HG02678 (cell line): ENCODE measurements at regions not wholly inside any gene's neighbourhood (a gene's known extent, or its start where the extent isn't known, plus 50 kb on each side); places are given as distances from the start of the nearest gene placed in this dataset.
"Not testable (repeated sequence)": the region's sequence is repeated elsewhere in the genome, so short reads cannot be mapped to it uniquely, and the experiment has no call there.

Source experiments
- ATAC-seq: cut with Tn5 transposase; IDR thresholded peaks from one replicate; pipeline ENCODE4 v1.9.1; 2021; ENCODE audit warnings: mild to moderate bottlenecking, moderate library complexity; ENCODE audit not compliant: unreplicated experiment

- ATAC-seq = no peak
Observed at GRCh38 chr13:55560331-55560730, 1580.4 kb upstream of the PRR20A start.

GRCh38 chr13:55563267-55563666 is 1577.5 kb upstream of the PRR20A start:
- ATAC-seq = no peak

GRCh38 chr13:55566334-55566733 is 1574.4 kb upstream of the PRR20A start:
- ATAC-seq = no peak

- ATAC-seq = no peak
Observed at GRCh38 chr13:55566779-55567178, 1573.9 kb upstream of the PRR20A start.

DNA sequence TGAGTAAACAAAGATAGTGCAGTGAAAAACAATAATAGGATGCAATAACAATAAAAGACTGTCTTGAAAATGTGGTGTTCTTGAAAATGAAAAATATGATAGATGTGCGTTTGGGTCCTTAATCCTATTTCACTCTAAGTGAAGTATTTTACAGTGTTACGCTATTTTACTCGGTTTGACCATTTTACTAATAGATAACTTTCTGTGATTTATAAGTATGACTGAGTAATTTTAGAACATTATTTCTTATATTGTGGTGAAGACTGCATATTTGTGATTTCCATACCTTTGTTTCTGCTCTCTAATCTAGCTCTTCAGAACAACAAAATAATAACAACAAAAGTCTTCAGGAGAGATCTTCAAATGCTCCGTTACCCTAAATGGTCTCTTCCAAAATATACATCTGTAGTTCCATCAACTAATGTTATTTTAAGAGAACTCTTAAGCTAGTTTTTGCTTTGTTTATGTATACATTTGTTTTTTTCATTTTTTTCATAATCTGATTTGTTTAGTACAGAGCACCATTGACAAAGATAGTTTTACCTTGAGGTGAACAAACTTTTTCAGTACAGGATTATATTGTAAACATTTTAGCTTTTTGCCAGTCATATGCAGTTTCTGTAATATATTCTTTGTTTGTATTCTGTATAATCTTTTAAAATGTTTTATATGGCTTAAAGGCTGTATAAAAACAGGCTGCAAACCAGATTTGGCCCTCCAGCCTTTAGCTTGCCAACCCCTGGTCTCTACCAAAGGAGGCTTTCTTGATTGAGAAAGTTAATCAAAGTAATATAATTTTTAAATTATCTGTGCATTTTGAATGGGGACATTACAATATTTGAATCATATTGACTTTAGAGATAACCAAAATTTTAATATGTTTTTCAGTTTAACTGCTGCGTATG is 1572.7 kb upstream of the PRR20A start:
- ATAC-seq = no peak

DNA sequence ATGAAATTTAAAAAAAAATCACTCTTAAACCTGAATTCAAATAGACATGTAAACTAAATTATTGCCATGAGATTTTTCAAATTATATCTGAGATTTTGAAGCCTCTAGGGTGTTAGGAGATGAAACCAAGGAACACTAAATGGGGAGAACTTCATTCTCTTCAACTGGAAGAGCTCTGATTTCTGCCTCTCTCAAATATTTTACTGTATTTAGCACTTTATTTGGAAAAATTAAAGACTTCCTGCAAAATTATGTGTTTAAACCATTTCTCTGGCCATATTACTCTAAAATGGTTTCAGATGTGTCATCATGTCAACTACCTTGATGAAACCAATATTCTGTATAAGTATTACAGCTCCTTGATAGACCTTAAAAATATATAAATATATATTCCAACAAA is 1571.6 kb upstream of the PRR20A start:
- ATAC-seq = no peak

DNA sequence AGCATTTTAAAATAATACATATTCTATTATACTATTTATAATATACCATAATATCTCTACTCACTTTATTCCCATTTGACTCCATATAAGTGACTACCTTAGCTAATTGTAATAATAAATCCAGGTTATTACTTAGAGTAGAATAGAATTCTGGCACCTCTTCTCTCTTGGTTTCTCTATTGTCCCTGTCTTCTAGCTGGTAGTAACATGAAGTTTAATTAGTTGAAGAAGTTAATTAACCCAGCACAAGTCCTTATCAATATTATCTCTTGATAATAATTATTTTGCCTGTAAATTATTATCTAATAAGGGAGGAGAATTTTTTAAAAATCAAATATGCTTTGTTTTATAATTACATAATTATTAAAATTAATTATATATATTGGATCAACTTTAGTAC is 1571.2 kb upstream of the PRR20A start:
- no peak for ATAC-seq

DNA sequence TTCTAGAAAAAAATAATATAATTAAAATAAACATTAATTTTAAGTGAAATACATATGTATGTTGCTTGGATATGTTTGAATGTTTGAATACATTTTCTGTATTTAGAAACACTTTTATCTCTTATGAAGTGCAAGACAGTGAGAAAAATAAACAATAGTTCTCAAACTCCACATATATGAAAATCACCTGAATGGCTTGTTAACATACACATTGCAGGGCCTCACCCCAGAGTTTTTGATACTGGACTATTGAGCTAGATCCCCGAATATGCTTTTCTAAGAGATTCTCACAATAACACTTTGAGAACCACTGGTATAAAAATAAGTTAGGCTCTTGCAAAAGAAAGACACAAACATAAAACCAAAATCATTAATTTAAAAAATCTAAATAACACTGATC is 1570.3 kb upstream of the PRR20A start:
- no peak for ATAC-seq

GRCh38 chr13:55571237-55571867 is 1569.4 kb upstream of the PRR20A start:
- no peak for ATAC-seq

GRCh38 chr13:55572408-55572807 is 1568.3 kb upstream of the PRR20A start:
- no peak for ATAC-seq

DNA sequence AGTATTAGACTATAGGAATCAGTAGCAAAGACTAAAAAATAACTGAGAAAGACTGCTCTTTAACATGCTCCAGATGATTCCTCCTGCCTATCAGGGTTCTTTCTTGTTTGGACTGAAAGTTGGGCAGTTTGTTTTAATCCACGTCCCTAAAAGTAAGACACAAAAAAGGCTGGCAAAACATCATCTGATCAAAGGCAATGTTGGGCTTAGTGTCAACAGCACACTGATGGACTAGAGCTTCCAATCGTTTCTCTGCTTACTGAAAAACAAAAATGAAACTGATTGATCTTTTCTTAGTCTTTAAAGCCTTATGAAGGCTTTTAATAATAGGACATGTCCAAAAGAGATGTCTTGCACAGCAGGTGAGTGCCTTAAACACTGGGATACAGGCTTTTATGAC is 1567.9 kb upstream of the PRR20A start:
- ATAC-seq = no peak

GRCh38 chr13:55573565-55573964 is 1567.2 kb upstream of the PRR20A start:
- ATAC-seq = no peak

- ATAC-seq = no peak
Observed at GRCh38 chr13:55576389-55576788, 1564.3 kb upstream of the PRR20A start.

GRCh38 chr13:55577082-55577846 is 1563.5 kb upstream of the PRR20A start:
- ATAC-seq = no peak

DNA sequence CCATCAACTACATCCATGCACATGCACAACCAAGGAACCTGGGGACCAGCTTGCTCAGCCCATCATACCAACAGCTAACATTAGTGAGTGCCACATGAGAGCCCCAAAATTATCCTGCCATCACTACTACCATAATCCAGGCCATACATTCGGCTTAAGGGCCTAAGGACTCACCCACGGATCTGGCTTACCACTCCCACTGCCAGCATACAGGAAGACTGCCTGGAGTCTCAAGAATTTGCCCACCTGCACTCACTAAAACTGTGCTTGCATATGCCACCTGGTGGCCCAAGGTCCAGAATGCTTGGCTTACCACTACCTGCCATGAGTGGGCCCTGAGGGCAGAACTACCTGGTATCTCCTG is 1562.9 kb upstream of the PRR20A start:
- no peak for ATAC-seq

DNA sequence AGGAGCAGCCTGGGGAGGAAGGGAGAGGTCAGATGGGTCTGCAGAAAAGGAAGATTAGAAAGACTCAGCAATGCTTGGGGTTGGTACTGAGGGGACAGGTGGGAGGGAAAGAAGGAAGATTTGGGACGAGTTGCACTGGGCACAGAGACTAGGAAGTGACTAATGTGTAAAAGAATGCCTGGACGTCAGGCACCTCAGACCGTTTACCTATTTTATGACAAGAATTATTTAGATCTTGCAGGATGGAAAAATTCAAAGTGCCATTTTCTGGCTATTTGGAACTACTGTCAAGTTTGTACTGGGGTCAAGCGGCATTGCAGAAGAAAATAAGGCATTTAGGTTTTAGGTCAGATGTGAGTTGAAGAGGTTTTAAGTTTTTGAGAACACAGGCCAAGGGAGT is 1558.4 kb upstream of the PRR20A start:
- ATAC-seq = not testable (repeated sequence)

DNA sequence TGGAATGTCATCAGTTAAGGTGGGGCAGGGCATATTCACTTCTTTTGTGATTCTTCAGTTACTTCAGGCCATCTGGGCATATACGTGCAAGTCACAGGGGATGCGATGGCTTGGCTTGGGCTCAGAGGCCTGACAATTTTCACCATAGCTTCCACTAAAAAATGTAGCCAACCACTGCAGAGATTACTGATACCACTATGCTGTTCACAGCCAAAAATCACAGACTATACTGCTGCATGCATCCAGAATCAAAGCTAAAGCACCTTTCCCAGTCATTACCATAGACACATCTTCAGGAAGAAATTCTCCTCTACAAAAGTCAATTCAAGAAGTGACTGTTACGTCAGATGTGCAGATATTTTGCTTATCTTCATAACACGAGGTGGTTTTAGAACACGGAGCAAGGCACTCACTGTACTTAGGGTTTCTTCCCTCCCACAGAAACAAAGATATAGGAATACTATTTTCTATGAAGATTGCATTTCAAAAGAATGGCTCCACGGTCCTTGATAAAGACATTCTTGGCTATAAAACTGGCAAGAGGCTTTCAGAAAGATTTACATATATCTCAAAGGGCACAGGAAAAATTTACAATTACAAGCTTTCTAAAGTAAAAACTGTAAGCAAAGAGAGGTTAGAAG is 1556.6 kb upstream of the PRR20A start:
- no peak for ATAC-seq

GRCh38 chr13:55602784-55603183 is 1537.9 kb upstream of the PRR20A start:
- ATAC-seq = no peak

- ATAC-seq = no peak
Observed at GRCh38 chr13:55606045-55606665, 1534.6 kb upstream of the PRR20A start.

DNA sequence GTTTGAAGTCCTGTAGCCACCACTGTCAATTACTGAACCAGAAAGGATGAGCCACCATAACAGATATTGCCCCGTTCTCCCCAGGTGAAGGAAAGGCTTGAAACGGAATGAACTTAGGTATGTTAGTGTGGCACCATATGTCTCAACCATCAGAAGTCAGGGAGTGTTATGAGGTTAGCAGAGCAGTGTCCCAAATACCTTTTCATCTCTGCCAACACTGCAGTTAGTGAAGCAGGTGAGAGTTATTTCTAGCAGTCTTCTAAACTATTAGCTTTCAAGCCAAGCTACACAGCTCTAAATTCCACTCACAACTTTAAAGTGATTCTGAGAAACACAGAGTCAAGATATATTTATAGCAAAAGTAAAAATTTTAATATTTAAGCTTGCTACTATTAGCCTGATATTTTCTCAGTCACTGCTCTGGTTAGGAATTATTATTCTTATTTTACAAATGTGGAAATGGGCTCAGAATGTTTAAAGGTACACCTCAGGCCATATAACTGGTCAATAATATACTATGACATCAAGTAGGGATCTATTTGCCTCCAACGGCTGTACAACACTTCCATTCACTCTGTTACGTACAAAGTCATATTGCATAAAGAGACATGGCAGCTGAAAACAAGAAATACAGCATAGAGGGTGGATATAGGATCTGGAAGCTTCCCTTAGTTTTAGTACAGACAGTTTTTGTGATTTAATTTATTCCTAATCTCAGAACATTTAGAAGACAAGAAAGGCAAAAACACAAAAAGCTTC is 1527.1 kb upstream of the PRR20A start:
- ATAC-seq = no peak
